Peyer's patch (tissue), 4 donors: ENCODE measurements at regions not wholly inside any gene's neighbourhood (a gene's known extent, or its start where the extent isn't known, plus 50 kb on each side); places are given as distances from the start of the nearest gene placed in this dataset.
"Not testable (repeated sequence)": the region's sequence is repeated elsewhere in the genome, so short reads cannot be mapped to it uniquely, and the experiment has no call there.

Experiments
- DNase-seq, 3 donors: peaks; one replicate each; pipeline ENCODE4 v3.0.0-alpha.2; 2017 to 2019
- H3K27ac ChIP-seq, 4 donors: fragments of 200-600 bp; sonication (generic); one replicate each; pipeline ENCODE4 v1.5.1; 2016 to 2019
- H3K27me3 ChIP-seq, 2 donors: fragments of 200-600 bp; sonication (generic); one replicate each; pipeline ENCODE4 v1.5.1; 2019
- H3K36me3 ChIP-seq, 3 donors: fragments of 200-600 bp; sonication (generic); one replicate each; pipeline ENCODE4 v1.5.1; 2016 to 2019
- H3K4me1 ChIP-seq, 4 donors: fragments of 200-600 bp; sonication (generic); one replicate each; pipeline ENCODE4 v1.5.1; 2016 to 2019
- H3K4me3 ChIP-seq, 4 donors: fragments of 200-600 bp; sonication (generic); 1 replicate in 3 of 4; 2 replicates in 1 of 4; pipeline ENCODE4 v1.5.1; 2016 to 2019; ENCODE audit warnings: mild to moderate bottlenecking in 1 of 4
- H3K9me3 ChIP-seq, 4 donors: fragments of 200-600 bp; sonication (generic); one replicate each; pipeline ENCODE4 v1.5.1; 2016 to 2019; ENCODE audit warnings: mild to moderate bottlenecking in 1 of 4
- CTCF ChIP-seq, 6 experiments: fragments of 450-650 bp in 4 of 6; fragments of 200-600 bp in 2 of 6; sonication (generic) in 1 of 6; IDR thresholded peaks; one replicate each; pipeline ENCODE4 v1.5.1; 2017 to 2019; ENCODE audit warnings: antibody characterized with exemption in 6 of 6, mild to moderate bottlenecking in 3 of 6, moderate library complexity in 1 of 6
- POLR2A ChIP-seq, 2 donors: fragments of 450-650 bp; IDR thresholded peaks; one replicate each; pipeline ENCODE4 v1.5.1; 2017; ENCODE audit warnings: antibody characterized with exemption in 2 of 2, mild to moderate bottlenecking in 2 of 2, moderate library complexity in 2 of 2

- DNase-seq, result no peak
- TF ChIP-seq POLR2A (IDR thresholded peaks at IDR 0.05), result no peak
- TF ChIP-seq CTCF (IDR thresholded peaks at IDR 0.05), result no peak
- Histone ChIP-seq H3K27me3 (no peaks in the 10 kb centered on the region), H3K27ac (no peak overlapping the region), H3K36me3 (no peaks in the 10 kb centered on the region), H3K4me3 (no peak overlapping the region), H3K4me1 (no peaks in the 10 kb centered on the region), H3K9me3 (no peaks in the 10 kb centered on the region)
Measured at GRCh38 chr6:126217497-126217896, 122.4 kb upstream of the CENPW start.

- not testable (repeated sequence) for H3K27me3 ChIP-seq, H3K9me3 ChIP-seq, DNase-seq, H3K36me3 ChIP-seq, H3K4me1 ChIP-seq, H3K27ac ChIP-seq, H3K4me3 ChIP-seq
Measured at GRCh38 chr6:126220901-126221300, 119.0 kb upstream of the CENPW start.

- no peaks in the 10 kb centered on the region for H3K36me3 ChIP-seq
- H3K27ac ChIP-seq, result no peak overlapping the region
- H3K9me3 ChIP-seq, result no peaks in the 10 kb centered on the region
- no peaks in the 10 kb centered on the region for H3K4me1 ChIP-seq
- no peak for TF ChIP-seq CTCF (IDR thresholded peaks at IDR 0.05)
- no peak for TF ChIP-seq POLR2A (IDR thresholded peaks at IDR 0.05)
- H3K4me3 ChIP-seq, result no peak overlapping the region
- no peaks in the 10 kb centered on the region for H3K27me3 ChIP-seq
- no peak for DNase-seq
Measured at GRCh38 chr6:126227833-126228702, 111.8 kb upstream of the CENPW start.

- H3K9me3 ChIP-seq, result no peaks in the 10 kb centered on the region
- H3K36me3 ChIP-seq, result no peaks in the 10 kb centered on the region
- H3K27me3 ChIP-seq, result no peaks in the 10 kb centered on the region
- no peak for DNase-seq
- no peak for TF ChIP-seq CTCF (IDR thresholded peaks at IDR 0.05)
- TF ChIP-seq POLR2A (IDR thresholded peaks at IDR 0.05), result no peak
- H3K4me3 ChIP-seq, result no peak overlapping the region
- H3K27ac ChIP-seq, result no peak overlapping the region
- H3K4me1 ChIP-seq, result no peaks in the 10 kb centered on the region
Measured at GRCh38 chr6:126232671-126233070, 107.2 kb upstream of the CENPW start.

- DNase-seq, result no peak
- Histone ChIP-seq H3K4me1 (no peaks in the 10 kb centered on the region), H3K27ac (no peak overlapping the region), H3K27me3 (no peaks in the 10 kb centered on the region), H3K9me3 (no peaks in the 10 kb centered on the region), H3K36me3 (no peaks in the 10 kb centered on the region), H3K4me3 (no peak overlapping the region)
- TF ChIP-seq CTCF (IDR thresholded peaks at IDR 0.05) (no peak), POLR2A (IDR thresholded peaks at IDR 0.05) (no peak)
Measured at GRCh38 chr6:126233192-126233591, 106.7 kb upstream of the CENPW start.

GRCh38 chr6:126235363-126235762 is 104.6 kb upstream of the CENPW start:
- Histone ChIP-seq H3K9me3 (no peaks in the 10 kb centered on the region), H3K36me3 (no peaks in the 10 kb centered on the region), H3K4me1 (no peaks in the 10 kb centered on the region), H3K27ac (no peak overlapping the region), H3K4me3 (no peak overlapping the region), H3K27me3 (no peaks in the 10 kb centered on the region)
- TF ChIP-seq CTCF (IDR thresholded peaks at IDR 0.05) (no peak), POLR2A (IDR thresholded peaks at IDR 0.05) (no peak)
- DNase-seq, result no peak
